ENCODE measurements at regions not wholly inside any gene's neighbourhood (a gene's known extent, or its start where the extent isn't known, plus 50 kb on each side); places are given as distances from the start of the nearest gene placed in this dataset.

DNA sequence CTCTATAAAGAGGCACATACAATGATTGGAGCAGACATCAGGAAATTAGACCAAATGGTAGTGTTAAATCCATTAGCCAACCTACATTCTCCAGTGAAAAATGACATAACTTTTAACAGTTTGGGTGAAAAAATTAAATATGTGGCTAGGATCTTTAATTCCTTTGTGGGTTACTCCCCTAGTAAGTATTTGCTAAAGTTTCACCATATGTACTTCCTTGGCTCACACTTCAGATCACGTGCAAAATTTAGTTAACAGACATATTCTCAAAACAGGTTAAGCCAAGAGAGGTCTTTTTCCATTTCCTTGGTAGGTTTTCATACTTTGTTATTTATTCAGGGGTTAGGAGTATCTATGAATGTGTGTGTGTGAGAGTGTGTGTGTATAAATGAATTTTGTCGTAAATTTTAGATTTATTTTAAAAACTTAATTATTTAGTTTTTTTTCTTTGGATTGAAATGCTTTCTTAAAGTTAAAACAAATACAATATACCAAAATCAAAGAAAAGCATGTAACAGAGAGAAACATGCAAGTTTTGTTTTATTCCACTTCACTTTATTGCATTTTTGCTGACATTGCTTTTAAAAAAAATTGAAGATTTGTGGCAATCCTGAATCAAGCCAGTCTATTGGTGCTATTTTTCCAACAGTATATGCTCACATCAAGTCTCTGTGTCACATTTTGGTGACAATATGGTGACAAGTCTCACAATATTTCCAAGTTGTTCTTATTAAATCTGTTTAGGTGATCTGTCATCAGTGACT lies 258.7 kb downstream of the FLRT2 start:
- DNase-seq = no peak

DNA sequence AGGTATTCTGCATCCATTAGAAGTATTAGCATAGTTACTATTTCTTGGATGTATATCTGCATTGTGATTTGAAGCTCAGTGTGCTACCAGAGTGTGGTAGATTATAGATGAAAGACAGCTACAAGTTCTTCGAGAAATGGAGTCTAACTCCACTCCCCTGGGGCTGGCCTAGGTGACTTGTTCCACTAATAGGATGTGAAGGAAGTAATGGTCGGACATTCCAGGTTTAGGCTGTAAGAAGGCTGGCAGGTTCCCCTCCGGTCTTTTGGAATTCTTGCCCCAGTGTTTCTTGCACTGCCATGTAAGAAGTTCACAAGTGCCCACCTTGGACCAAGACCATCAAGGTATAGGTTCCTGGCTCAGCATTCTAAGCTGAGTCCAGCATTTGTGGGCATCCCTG lies 236.4 kb downstream of the FLRT2 start:
- DNase-seq = no peak

DNA sequence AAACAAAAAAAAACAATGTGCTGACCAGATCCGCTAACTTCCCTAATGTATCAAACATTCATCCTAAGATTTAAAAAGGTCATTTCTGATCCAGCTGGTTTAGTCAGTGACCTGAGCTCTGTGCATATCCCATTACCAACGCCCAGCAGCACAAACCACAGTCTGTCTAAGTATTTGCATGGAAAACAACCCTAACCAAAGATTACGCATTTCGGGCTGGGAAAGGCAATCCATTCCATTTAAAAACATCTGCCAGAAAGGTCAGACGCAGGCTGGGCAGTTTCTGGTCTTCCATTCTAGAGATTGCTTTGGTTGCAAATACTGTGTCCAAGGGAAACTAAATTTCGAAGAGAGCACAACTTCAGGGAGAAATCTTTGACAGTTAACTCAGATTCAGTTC lies 234.9 kb downstream of the FLRT2 start:
- no peak for DNase-seq

DNA sequence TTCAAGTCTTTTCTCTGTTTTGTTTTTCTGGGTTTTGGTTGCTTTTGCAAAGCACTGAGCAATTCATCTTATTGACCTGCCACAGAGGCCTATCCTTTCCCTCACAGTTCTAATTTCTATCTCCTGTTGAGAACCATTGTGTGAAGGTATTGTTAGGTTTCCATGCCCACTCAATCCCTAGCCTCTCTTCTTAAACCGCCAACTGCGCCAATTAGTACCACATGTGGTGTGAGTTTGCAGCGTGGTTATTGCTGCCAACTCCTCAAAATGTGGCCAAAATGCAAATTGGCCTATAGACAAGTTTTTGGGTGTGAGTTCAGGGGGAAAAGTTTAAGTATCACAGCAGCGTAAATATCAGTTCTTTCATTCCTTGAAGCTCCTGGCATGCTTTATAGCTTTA lies 232.6 kb downstream of the FLRT2 start:
- no peak for DNase-seq

DNA sequence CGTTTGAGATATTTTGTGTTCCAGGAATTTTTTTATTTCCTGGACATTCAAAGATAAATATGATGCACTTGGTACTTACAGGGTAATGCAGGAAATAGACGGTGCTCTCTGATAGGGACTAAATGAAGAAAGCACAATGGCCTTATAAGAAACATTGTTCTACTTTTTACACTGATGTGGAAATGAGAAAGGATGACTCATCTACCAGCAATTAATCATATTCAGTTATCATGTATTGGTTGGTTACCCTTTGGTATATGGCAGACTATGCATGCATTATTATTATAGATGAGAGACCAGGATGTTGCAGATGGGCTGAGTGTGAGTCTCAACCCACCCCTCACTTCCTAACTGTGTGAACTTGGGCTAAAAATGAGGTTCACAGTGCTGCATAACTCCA lies 222.2 kb downstream of the FLRT2 start:
- no peak for DNase-seq

DNA sequence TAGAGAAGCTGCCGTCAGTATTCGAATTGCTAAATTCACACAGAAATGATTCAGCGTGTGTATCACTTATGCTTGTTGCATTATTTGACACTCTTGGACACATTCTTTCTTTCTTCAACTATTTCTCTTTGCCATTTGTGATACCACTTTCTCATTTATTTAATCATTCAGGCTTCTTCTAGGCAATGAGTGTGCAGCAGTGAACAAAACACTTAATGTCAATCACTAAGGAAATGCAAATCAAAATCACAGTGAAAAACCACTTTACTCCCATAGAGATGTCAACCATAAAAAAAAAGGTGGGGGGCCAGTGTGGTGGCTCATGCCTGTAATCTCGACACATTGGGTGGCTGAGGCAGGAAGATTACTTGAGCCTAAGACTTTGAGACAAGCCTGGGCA lies 214.6 kb downstream of the FLRT2 start:
- DNase-seq = no peak

DNA sequence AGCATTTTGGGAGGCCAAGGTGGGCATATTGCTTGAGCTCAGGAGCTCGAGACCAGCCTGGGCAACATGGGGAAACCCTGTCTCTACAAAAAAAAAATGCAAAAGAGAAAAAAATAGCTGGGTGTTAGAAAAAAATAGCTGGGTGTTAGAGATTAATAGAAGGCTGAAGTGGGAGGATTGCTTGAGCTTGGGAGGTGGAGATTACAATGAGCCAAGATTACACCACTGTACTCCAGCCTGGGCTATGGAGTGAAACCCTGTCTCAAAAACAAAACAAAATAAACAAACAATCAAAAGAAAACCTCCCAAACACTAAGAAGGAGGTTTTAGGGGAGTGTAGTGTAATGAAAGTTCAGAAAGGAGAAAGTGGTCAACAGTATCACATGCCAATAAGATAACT lies 202.1 kb downstream of the FLRT2 start:
- no peak for DNase-seq

DNA sequence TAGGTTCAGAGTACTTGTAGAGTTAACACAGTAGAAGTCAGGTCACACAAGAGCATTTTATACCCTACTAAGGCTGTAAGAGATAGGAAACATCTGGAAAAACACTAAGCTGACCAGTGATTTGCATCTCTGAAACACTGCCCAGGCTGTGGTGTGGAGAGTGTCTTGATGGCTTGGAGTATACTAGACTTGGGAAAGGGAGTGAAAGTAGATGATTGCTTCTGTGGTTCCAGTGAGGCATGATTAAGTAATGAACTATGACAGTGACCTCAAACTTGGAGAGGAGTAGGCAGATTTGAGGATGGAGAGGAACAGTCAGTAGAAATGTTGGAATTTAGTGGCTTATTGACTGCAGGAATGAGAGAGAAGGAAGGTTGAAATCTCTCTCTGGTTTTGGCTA lies 201.2 kb downstream of the FLRT2 start:
- DNase-seq = no peak

DNA sequence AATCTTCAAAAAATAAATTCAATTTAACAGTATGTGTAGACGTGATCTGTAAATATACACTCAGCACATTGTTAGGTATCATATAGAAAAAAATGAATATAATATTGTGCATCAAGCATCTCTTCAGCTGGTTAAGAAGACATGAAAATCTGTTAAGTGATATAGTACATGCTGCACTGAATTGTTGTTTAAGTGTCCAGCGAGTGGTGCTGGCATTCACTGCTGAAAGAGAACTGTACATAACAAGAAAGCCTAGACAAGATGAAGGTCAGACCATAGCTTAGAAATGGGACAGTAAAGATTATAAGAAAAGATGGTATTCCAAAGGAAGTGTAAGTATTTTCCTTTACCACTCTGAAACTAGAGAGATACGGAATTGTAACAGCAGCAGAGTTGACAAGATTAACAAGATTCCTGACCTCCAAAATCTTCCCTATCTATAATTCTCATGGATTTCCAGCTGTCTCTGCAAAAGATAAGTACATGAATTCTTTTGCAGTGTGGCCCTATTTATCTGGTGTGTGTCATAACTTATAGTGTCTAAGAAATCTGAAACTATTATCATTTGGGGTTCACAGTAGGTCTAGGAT lies 198.6 kb downstream of the FLRT2 start:
- DNase-seq = no peak

DNA sequence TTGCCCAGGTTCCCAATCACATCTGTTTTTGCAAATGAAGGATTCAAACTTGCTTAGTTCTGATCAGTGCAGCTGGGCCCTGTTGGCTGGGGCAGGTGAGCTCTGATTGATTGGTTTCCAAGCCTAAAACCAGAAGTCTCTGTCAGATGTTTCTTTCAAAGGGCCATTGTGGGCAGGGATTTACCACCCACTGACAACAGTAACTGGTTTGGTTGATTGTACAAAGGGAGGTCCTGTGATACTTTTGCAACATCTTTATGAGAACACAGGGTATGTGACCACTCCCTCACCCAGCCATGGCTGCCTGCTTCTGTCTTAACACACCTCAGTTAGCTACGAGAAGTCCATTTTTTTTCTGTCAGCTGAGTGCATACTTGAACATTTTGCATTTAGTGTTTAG lies 184.1 kb downstream of the FLRT2 start:
- no peak for DNase-seq

DNA sequence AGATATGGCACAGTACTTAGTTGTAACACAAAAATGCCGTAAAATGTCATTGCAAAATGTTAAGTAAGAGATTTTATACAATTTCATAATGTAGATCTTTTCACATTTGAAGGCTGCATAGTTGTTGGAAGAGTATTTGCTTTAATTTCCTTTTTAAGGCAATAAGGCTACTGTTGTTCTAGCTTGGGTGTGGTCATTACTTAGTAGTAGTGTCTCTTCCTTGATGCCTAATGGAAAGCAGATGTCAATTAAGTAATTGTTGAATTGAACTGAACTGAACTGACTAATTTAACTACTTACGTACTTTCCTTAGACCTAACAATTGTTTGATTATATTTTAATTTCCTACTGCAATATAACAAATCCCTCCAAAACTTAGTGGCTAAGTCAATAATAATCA lies 181.7 kb downstream of the FLRT2 start:
- no peak for DNase-seq

Data from hematopoietic multipotent progenitor cell treated with erythropoietin and hydrocortisone succinate and interleukin-3 and kit ligand, for 8 days (in vitro differentiated cells).